ENCODE measurements at regions not wholly inside any gene's neighbourhood (a gene's known extent, or its start where the extent isn't known, plus 50 kb on each side); places are given as distances from the start of the nearest gene placed in this dataset.

DNA sequence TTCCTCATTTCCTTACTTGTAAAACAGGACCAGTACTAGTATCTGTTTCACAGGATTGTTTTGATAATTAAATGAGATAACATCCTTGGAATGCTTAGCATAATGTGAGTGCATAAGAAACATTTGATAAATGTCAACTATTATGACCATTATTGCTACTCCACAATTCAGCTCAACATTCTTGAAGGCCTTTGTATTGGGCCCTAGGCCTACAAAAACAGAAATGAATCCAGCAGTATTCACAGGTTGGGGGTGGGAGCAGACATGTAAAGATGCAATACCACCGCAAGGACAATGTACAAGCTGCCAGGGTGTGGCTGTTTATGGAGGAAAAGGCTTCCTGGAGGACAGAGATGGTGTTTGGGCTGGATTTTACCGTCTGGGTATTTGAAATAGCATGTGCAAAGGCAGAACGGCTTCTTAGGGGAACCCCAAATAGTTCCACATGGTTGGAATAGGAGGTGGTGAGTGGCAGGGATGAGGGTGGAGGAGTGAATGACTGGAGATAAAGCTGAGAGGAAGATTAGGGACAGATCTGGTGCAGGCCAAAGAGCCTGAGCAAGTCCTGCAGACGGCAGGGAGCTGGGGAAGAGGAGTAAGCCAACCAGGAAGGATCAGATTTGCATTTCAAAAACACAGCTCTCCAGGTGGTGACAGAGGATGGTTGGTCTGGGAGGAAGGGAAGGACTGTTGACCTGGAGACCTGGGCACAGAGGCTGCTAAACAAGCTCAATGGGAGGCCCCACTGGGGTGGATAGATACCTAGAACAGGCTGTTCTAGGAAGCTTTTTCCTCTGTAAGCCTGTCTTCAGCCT is 57.0 kb upstream of the EPB41L1 start:
- TF ChIP-seq, protein P1, sequence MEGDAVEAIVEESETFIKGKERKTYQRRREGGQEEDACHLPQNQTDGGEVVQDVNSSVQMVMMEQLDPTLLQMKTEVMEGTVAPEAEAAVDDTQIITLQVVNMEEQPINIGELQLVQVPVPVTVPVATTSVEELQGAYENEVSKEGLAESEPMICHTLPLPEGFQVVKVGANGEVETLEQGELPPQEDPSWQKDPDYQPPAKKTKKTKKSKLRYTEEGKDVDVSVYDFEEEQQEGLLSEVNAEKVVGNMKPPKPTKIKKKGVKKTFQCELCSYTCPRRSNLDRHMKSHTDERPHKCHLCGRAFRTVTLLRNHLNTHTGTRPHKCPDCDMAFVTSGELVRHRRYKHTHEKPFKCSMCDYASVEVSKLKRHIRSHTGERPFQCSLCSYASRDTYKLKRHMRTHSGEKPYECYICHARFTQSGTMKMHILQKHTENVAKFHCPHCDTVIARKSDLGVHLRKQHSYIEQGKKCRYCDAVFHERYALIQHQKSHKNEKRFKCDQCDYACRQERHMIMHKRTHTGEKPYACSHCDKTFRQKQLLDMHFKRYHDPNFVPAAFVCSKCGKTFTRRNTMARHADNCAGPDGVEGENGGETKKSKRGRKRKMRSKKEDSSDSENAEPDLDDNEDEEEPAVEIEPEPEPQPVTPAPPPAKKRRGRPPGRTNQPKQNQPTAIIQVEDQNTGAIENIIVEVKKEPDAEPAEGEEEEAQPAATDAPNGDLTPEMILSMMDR (IDR thresholded peaks at IDR 0.05): no peak
- TF ChIP-seq EZH2 (IDR thresholded peaks at IDR 0.05; ENCODE audit: borderline replicate concordance, insufficient read depth, low read depth, low read length, poor library complexity, severe bottlenecking): no peak
